Muscle of arm (tissue), 1 donor: ENCODE measurements at regions not wholly inside any gene's neighbourhood (a gene's known extent, or its start where the extent isn't known, plus 50 kb on each side); places are given as distances from the start of the nearest gene placed in this dataset.

Source experiments
- DNase-seq: peaks from one replicate; pipeline ENCODE4 v3.0.0-alpha.2; 2013

- DNase-seq: no peak
Observed at GRCh38 chr12:77299001-77299400, 233.6 kb upstream of the E2F7 start.

GRCh38 chr12:77294016-77294415 lies 228.6 kb upstream of the E2F7 start:
- no peak for DNase-seq

- DNase-seq: no peak
Observed at GRCh38 chr12:77274926-77275325, 209.6 kb upstream of the E2F7 start.

GRCh38 chr12:77273898-77274297 lies 208.5 kb upstream of the E2F7 start:
- DNase-seq: no peak

- DNase-seq: peak; percentile 27
Observed at GRCh38 chr12:77256956-77257355, 191.6 kb upstream of the E2F7 start.

- DNase-seq: no peak
Observed at GRCh38 chr12:77253321-77253720, 188.0 kb upstream of the E2F7 start.

GRCh38 chr12:77251799-77252198 lies 186.4 kb upstream of the E2F7 start:
- DNase-seq: no peak

- no peak for DNase-seq
Observed at GRCh38 chr12:77249892-77250291, 184.5 kb upstream of the E2F7 start.

- no peak for DNase-seq
Observed at GRCh38 chr12:77248036-77248435, 182.7 kb upstream of the E2F7 start.

GRCh38 chr12:77247542-77247941 lies 182.2 kb upstream of the E2F7 start:
- no peak for DNase-seq

- DNase-seq: no peak
Observed at GRCh38 chr12:77243345-77243744, 178.0 kb upstream of the E2F7 start.

GRCh38 chr12:77239617-77240016 lies 174.2 kb upstream of the E2F7 start:
- no peak for DNase-seq

- DNase-seq: no peak
Observed at GRCh38 chr12:77238335-77238734, 173.0 kb upstream of the E2F7 start.

- DNase-seq: no peak
Observed at GRCh38 chr12:77237896-77238295, 172.5 kb upstream of the E2F7 start.

- no peak for DNase-seq
Observed at GRCh38 chr12:77236066-77236465, 170.7 kb upstream of the E2F7 start.

- DNase-seq: peak; percentile 38
Observed at GRCh38 chr12:77232045-77232444, 166.7 kb upstream of the E2F7 start.

- no peak for DNase-seq
Observed at GRCh38 chr12:77231501-77231918, 166.1 kb upstream of the E2F7 start.

- DNase-seq: peak; percentile 45
Observed at GRCh38 chr12:77229640-77230442, 164.5 kb upstream of the E2F7 start.

- DNase-seq: no peak
Observed at GRCh38 chr12:77228376-77228775, 163.0 kb upstream of the E2F7 start.

- no peak for DNase-seq
Observed at GRCh38 chr12:77226368-77226767, 161.0 kb upstream of the E2F7 start.

- no peak for DNase-seq
Observed at GRCh38 chr12:77225373-77225772, 160.0 kb upstream of the E2F7 start.

GRCh38 chr12:77224346-77224745 lies 159.0 kb upstream of the E2F7 start:
- DNase-seq: no peak

GRCh38 chr12:77222336-77222735 lies 157.0 kb upstream of the E2F7 start:
- DNase-seq: no peak

GRCh38 chr12:77220586-77220985 lies 155.2 kb upstream of the E2F7 start:
- no peak for DNase-seq
